Right atrium auricular region (tissue), 2 donors: ENCODE measurements at regions not wholly inside any gene's neighbourhood (a gene's known extent, or its start where the extent isn't known, plus 50 kb on each side); places are given as distances from the start of the nearest gene placed in this dataset.

Experiments used
- DNase-seq: peaks from one replicate; pipeline ENCODE4 v3.0.0-alpha.2; 2019; ENCODE audit warnings: low spot score
- H3K27ac ChIP-seq, 2 donors: fragments of 200-600 bp; sonication (generic); 1 replicate in 1 of 2; 2 replicates in 1 of 2; pipeline ENCODE4 v1.5.1; 2016 to 2019
- H3K27me3 ChIP-seq, 2 donors: fragments of 200-600 bp; sonication (generic); one replicate each; pipeline versions ENCODE4 v1.5.1 to v1.6.0; 2017 to 2019
- H3K36me3 ChIP-seq: fragments of 200-600 bp; sonication (generic); one replicate; pipeline ENCODE4 v1.5.1; 2016
- H3K4me1 ChIP-seq, 2 donors: fragments of 200-600 bp; sonication (generic); one replicate each; pipeline versions ENCODE4 v1.5.1 to v1.6.0; 2017 to 2019
- H3K4me3 ChIP-seq, 2 donors: fragments of 200-600 bp; sonication (generic); 1 replicate in 1 of 2; 2 replicates in 1 of 2; pipeline ENCODE4 v1.5.1; 2017 to 2019; ENCODE audit warnings: mild to moderate bottlenecking in 1 of 2, moderate library complexity in 1 of 2
- H3K9me3 ChIP-seq, 2 donors: fragments of 200-600 bp; sonication (generic); one replicate each; pipeline ENCODE4 v1.5.1; 2019
- TF ChIP-seq, protein P1 (sequence below), 2 donors: fragments of 200-600 bp; sonication (generic); IDR thresholded peaks; one replicate each; pipeline ENCODE4 v1.5.1; 2019; ENCODE audit warnings: antibody characterized with exemption in 2 of 2

DNA sequence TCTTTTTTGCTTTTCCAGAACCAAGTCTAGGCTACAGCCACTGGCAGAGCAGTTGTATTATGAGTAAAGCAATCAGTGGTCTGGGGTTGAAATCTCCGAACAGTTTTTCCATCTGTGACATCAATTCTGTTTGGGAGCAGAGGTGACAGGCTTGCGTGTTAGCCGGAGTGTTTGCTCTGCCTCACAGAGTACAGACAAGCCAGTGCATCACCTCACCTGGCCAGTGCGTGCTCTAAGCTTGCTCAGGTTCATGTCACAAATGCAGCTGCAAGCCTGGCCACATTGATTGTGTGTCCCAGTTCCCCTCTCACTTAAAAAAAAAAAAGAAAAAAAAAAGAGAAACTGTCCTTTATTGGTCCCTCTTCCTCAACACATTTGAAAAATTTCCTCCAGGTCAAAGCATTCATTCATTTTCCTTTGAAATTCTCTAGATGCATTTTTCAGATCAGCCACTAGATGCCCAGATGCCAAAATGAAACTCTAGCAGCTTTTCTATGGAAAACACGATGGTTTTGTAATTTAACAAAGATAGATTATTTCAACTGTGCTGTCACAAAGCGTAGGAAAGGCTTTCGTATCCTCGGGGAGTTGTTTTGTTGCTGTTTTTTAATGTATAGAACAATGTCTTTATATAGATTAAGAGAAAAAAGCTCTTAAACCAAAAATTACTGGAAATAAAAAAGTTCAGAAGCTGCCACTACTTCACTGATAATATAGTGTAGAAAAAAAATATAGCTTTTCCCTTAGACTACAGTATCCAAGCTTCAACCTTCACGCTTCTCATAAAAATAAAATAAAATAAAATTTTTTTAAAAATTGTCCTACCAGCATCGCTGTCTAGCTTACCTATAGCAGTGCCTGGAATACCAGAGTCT is 585.5 kb downstream of the TLE1 start:
- Histone ChIP-seq H3K27me3 (no peaks in the 10 kb centered on the region), H3K4me3 (no peak overlapping the region), H3K4me1 (no peaks in the 10 kb centered on the region), H3K27ac (no peak overlapping the region), H3K9me3 (no peaks in the 10 kb centered on the region), H3K36me3 (no peaks in the 10 kb centered on the region)
- no peak for DNase-seq
- TF ChIP-seq, protein P1, sequence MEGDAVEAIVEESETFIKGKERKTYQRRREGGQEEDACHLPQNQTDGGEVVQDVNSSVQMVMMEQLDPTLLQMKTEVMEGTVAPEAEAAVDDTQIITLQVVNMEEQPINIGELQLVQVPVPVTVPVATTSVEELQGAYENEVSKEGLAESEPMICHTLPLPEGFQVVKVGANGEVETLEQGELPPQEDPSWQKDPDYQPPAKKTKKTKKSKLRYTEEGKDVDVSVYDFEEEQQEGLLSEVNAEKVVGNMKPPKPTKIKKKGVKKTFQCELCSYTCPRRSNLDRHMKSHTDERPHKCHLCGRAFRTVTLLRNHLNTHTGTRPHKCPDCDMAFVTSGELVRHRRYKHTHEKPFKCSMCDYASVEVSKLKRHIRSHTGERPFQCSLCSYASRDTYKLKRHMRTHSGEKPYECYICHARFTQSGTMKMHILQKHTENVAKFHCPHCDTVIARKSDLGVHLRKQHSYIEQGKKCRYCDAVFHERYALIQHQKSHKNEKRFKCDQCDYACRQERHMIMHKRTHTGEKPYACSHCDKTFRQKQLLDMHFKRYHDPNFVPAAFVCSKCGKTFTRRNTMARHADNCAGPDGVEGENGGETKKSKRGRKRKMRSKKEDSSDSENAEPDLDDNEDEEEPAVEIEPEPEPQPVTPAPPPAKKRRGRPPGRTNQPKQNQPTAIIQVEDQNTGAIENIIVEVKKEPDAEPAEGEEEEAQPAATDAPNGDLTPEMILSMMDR (IDR thresholded peaks at IDR 0.05), result no peak

- no peaks in the 10 kb centered on the region for H3K27me3 ChIP-seq
- peaks cover 0 to 11% of the 10 kb centered on the region in 2 donors for H3K9me3 ChIP-seq
- no peaks in the 10 kb centered on the region for H3K36me3 ChIP-seq
- TF ChIP-seq, protein P1 (IDR thresholded peaks at IDR 0.05), result no peak
- no peak overlapping the region for H3K27ac ChIP-seq
- no peak for DNase-seq
- no peaks in the 10 kb centered on the region for H3K4me1 ChIP-seq
- no peak overlapping the region for H3K4me3 ChIP-seq
These were observed 592.1 kb downstream of the TLE1 start for GRCh38 chr9:81097131-81097847.

DNA sequence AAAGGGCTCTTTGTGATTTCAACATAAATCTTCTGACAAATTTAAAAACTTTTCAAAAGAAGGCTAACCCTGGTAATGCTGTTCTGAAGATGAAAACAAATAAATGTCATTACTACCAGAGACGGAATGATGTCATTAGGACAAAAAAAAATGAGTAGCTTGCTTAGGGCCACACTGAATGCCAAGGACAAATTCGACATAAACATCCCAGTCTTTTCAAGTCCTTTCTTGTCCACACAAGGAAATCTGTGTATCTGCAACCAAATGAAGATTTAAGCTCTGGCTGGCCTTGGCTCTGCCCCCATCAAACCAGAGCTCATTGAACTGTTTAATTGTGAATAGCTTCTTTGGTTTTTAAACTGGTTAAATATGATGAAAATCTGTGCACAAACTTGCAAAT is 592.7 kb downstream of the TLE1 start:
- no peak overlapping the region for H3K27ac ChIP-seq
- no peaks in the 10 kb centered on the region for H3K36me3 ChIP-seq
- TF ChIP-seq, protein P1 (IDR thresholded peaks at IDR 0.05), result no peak
- H3K4me1 ChIP-seq, result no peaks in the 10 kb centered on the region
- no peak for DNase-seq
- H3K9me3 ChIP-seq, result peaks cover 0 to 11% of the 10 kb centered on the region in 2 donors
- no peaks in the 10 kb centered on the region for H3K27me3 ChIP-seq
- no peak overlapping the region for H3K4me3 ChIP-seq

DNA sequence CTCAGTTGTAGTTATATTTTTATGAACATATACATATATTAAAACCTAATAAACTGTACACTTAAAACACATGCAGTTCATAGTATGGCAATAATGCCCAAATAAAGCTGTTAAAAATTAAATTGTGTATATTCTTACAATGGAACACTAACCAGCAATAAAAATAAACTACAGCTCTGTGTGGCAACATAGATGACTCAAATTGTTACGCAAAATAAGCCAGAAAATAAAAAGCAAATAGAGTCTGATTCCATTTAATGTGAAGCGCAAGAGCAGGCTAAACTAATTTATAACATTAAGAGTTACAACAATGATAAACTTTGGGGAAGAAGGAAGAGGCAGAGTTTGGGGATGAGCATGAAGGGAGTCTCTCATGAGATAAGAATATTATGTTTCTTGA is 597.3 kb downstream of the TLE1 start:
- H3K9me3 ChIP-seq, result peaks cover 0 to 11% of the 10 kb centered on the region in 2 donors

DNA sequence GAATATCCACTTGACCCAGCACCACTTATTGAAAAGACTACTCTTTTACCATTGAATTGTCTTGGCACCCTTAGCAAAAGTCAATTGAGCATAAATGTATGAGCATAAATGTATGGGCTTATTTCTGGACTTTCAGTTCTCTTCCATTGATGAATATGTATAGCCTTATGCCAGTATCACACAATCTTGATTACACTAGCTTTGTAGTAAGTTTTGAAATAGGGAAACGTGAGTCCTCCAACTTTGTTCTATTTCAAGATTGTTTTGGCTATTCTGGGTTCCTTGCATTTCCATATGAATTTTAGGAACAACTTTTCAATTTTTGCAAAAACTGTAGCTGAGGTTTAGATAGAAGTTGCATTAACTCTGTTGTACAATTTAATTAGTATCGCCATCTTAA is 601.0 kb downstream of the TLE1 start:
- H3K27me3 ChIP-seq, result no peaks in the 10 kb centered on the region
- H3K4me3 ChIP-seq, result no peak overlapping the region
- no peak overlapping the region for H3K27ac ChIP-seq
- peaks cover 0 to 7% of the 10 kb centered on the region in 2 donors for H3K9me3 ChIP-seq
- no peaks in the 10 kb centered on the region for H3K4me1 ChIP-seq
- TF ChIP-seq, protein P1 (IDR thresholded peaks at IDR 0.05), result no peak
- no peaks in the 10 kb centered on the region for H3K36me3 ChIP-seq
- no peak for DNase-seq

More for the DNA sequence above, 597.3 kb downstream of the TLE1 start:
- TF ChIP-seq, protein P1 (IDR thresholded peaks at IDR 0.05), result no peak
- Histone ChIP-seq H3K27ac (no peak overlapping the region), H3K36me3 (no peaks in the 10 kb centered on the region), H3K4me3 (no peak overlapping the region), H3K4me1 (no peaks in the 10 kb centered on the region), H3K27me3 (no peaks in the 10 kb centered on the region)
- no peak for DNase-seq
